Right hindlimb (tissue), 1 donor: ENCODE measurements at regions not wholly inside any gene's neighbourhood (a gene's known extent, or its start where the extent isn't known, plus 50 kb on each side); places are given as distances from the start of the nearest gene placed in this dataset.

Experiments
- DNase-seq: peaks from one replicate; pipeline ENCODE4 v3.0.0-alpha.2; 2018

GRCh38 chr16:54355251-54355650, 68.7 kb upstream of the IRX3 start:
- no peak for DNase-seq

- DNase-seq = no peak
Measured at GRCh38 chr16:54353097-54353496, 66.5 kb upstream of the IRX3 start.

- DNase-seq = no peak
Measured at GRCh38 chr16:54351171-54351570, 64.6 kb upstream of the IRX3 start.

GRCh38 chr16:54347961-54348360, 61.4 kb upstream of the IRX3 start:
- DNase-seq = no peak

DNA sequence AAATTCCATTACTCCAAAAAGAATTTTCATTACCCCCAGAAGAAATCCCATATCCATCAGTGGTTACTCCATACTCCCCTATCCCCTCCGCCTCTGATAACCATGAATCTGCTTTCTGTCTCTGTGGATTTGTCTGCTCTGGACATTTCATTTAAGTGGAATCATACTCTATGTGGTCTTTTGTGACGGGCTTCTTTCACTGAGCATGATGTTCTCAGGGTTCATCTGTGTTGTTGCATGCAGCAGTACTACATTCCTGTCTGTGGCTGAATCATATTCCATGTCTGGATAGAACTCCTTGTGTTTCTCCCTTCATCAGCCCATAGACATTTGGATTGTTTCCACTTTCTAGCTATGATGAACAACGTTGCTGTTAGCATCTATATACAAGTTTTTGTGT, 59.5 kb upstream of the IRX3 start:
- DNase-seq = no peak

- DNase-seq = no peak
Measured at GRCh38 chr16:54344646-54345630, 58.4 kb upstream of the IRX3 start.

GRCh38 chr16:54342966-54343365, 56.4 kb upstream of the IRX3 start:
- DNase-seq = no peak

GRCh38 chr16:54341892-54342776, 55.5 kb upstream of the IRX3 start:
- no peak for DNase-seq

GRCh38 chr16:54340531-54340930, 53.9 kb upstream of the IRX3 start:
- no peak for DNase-seq

- DNase-seq = no peak
Measured at GRCh38 chr16:54336631-54337204, 50.1 kb upstream of the IRX3 start.
